Non-pigmented ciliary epithelial cell (primary cell): ENCODE measurements at regions not wholly inside any gene's neighbourhood (a gene's known extent, or its start where the extent isn't known, plus 50 kb on each side); places are given as distances from the start of the nearest gene placed in this dataset.

Source experiments
- DNase-seq: peaks from one replicate; pipeline ENCODE4 v3.0.0-alpha.2; 2010; ENCODE audit warnings: low read depth

- DNase-seq = no peak
These were observed 157.6 kb upstream of the BLID start for GRCh38 chr11:122273476-122274191.

DNA sequence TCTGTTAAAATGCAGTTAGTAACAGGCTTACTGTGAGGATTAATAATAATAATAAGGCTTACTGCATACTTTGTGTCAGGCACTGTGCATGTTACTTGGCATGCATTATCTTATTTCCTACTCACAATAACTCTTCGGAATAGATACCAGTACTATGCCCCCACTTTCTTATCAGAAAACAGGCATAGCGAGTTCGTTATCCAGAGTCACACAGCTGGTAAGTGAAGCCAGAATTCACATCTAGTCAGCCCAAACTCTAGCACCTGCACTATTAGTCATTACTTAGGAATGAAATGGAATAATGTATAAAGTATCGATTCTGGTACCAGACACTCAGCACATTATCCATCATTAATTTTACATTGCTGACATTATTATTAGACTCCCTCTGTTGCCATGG lies 155.7 kb upstream of the BLID start:
- DNase-seq = no peak

DNA sequence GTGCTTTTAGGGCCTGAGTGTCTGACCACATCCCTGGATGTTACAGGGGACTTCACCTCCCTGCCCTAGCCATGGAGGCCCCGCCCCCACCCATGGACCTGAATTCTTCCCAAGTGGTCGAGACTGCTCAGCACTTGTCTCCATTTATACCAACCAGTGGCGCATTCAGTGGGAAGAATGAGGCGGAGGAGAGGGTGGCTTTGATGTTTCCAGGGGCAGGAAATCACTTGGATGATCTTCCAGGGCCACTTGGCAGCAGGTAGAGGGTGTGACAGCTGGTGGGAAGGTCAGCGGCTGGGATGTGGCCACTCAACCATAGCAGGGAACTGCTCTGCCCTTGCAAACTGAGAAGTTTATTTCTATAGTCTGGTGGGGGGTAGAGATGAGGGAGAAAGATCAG lies 155.1 kb upstream of the BLID start:
- DNase-seq = no peak

DNA sequence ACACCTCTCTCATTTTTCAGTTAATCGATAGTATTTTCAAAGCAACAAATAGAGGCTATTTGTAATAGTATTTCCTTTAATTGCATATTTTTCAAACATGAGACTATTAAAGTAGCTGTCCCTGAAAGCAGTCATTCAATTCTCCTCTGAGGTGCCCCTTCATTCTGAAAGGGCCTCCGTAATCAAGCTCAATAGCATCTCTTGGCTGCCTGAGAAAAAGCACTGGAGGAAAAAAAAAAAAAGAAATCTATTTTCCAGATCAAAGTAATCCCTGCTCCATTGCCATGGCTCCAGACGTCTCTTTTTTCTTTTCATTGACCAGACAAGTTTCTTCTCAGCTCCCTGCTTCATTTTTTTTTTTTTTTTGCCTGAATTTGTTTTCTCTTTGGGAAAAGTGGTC lies 154.5 kb upstream of the BLID start:
- DNase-seq = no peak

- DNase-seq = no peak
These were observed 153.8 kb upstream of the BLID start for GRCh38 chr11:122269824-122270223.

DNA sequence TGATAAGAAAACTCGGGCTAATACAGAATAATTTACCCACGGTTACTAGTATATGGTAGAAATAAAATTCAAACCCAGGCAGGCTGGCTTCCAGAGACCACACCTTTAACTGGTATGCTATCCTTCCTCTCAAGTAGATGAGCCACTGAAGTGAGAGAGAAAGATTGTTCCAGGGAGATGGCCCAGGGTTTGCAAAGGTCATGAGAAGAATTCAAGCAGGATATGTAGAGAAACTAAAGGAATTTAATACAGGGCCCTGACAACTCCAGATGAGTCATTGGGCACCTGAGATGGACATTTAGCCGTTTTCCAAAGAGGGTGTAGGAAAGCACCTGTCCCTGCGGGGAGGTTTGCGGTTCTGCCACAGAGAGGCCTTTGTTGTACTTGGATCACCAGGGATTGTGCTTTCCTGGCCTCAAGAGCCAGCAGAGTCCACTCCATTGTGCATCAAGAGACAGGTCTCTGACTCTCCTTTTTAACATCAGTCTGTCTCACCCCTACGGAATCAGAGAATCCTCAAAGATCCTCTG lies 152.7 kb upstream of the BLID start:
- no peak for DNase-seq

DNA sequence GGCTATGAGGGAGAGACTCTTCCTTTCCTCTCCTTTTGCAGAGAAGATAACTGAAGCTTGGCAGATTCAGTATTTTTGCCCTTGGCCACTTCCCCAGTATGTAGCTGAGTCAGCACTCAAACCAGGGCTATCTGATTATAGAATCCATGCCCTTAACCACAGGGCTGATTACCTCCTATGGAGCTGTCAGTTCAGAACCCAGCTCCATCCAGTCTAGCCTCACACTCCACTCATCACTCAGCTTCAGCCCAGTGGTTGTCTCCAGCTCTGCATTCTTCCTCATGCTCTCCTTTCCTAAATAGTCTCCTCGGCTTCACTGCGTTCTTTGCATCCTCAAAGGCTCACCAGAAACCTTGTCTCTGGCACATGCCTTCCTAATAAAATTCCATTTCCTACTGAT lies 151.6 kb upstream of the BLID start:
- DNase-seq = peak; percentile 15

GRCh38 chr11:122265981-122266380 lies 150.0 kb upstream of the BLID start:
- no peak for DNase-seq

GRCh38 chr11:122264121-122264520 lies 148.1 kb upstream of the BLID start:
- DNase-seq = no peak

DNA sequence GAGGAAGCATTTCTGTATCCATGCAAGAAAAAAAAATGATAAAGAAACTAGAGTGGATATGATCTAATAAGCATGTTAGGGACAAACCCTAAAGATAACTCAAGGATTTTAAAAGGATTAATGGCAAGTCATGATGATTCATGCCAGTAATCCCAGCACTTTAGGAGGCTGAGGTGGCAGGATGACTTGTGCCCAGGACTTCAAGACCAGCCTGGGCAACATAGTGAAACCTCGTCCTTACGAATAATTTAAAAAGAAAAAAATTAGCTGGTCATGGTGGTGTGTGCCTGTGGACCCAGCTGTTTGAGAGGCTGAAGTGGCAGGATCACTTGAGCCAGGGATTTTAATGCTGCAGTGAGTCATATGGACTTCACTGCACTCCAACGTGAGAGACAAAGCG lies 145.5 kb upstream of the BLID start:
- DNase-seq = no peak

DNA sequence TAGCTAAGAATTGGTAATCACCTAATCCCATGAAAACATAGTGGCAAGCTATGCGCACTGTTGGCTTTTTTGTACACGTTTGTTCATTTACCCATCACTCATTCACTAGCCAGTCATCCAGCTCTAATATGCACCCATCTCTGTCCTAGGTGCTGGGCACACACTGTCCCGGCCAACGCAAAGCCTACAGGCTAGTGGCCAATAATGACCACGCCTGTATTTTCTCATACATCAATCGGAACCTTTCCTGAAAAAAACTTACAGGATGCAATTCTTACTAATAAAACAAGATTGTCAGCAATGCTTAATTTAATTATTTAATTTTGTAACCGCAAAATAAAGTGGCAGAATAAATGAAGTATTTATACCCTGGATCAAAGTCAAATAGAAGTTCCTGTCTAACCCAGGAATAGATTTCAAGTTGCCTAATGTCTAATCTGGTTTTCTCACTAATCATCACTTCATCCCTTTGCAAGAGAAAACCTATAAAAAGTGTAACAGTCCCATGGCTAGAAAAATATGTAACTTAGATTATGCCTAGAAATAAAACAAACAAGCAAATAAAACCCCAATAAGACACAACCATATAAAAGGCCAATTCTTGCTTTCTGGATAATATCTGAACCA lies 143.3 kb upstream of the BLID start:
- DNase-seq = no peak

DNA sequence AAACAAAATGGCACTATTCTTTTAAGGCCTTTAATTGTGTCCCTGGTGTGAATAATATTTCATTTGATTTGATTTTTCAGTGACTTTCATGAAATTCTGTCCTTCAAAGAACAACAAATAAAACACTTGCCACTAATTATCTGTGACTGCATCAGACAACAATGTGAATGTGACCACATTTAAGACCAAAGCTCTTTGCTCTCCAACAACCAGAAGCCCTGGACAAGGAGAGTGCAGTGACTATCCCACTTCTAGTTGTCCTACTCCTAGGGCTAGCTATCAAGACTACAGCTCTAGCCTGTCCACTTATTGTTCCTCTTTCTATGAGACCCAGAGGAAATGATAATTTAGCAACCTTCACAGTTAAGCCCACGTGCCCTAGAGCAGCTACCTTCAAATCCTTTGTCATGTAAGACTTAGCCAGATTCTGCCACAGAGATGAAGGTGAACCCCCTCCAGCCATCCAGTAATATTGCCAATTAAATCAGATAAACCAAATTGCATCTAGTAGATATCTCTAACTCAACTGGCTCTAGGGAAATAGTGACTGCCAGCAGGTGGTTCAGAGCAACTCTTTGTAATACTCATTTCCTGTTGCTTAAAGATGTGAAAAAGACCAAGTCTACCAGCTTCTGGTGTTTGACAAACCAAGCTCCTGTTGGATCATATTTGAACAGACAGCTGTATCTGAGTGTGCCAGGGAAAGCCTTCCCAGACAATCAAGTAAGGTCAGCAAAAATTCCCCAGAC lies 142.6 kb upstream of the BLID start:
- no peak for DNase-seq

- no peak for DNase-seq
These were observed 137.7 kb upstream of the BLID start for GRCh38 chr11:122253589-122254231.

GRCh38 chr11:122248939-122249338 lies 132.9 kb upstream of the BLID start:
- no peak for DNase-seq

DNA sequence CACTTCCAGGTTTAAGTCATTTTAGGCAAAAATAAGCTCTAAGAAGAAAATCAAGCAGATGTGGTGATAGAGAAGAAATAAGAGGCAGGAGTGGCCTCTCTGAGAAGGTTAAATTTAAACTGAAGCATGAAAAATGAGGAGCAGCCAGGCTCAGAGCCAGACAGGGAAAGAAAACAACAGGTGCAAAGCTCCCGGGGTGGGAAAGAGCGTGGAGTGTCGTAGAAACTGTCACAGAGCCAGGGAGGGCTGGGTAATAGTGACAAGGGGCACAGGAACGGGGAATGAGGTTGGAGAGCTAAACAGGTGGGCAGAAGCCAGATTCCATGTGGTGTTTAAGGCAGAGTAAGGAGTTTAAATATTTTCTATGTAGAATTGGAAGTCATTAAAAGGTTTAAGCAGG lies 132.1 kb upstream of the BLID start:
- DNase-seq = no peak

- no peak for DNase-seq
These were observed 130.9 kb upstream of the BLID start for GRCh38 chr11:122246874-122247273.

GRCh38 chr11:122242731-122243130 lies 126.7 kb upstream of the BLID start:
- DNase-seq = no peak

GRCh38 chr11:122241566-122241965 lies 125.6 kb upstream of the BLID start:
- no peak for DNase-seq

GRCh38 chr11:122240638-122241037 lies 124.6 kb upstream of the BLID start:
- no peak for DNase-seq

DNA sequence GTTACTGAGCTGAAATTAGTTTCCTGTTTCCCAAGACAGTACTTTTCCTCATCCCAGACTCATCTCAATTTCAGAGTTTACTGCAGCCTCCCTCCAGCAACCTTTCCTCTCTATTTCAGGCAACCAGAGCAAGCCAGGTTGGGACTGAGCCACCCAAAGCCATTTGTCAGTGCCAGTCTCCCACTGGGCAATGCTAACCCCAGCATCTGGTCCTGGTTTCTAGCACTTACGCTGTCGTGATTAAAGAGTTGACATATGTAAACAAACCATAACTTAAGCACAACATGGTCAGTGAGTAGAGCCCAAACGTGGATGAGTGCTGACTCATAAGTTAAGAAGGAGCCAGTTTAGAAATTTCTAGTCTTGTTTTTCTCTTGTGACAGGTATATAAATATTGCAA lies 119.6 kb upstream of the BLID start:
- peak; percentile 50 for DNase-seq

DNA sequence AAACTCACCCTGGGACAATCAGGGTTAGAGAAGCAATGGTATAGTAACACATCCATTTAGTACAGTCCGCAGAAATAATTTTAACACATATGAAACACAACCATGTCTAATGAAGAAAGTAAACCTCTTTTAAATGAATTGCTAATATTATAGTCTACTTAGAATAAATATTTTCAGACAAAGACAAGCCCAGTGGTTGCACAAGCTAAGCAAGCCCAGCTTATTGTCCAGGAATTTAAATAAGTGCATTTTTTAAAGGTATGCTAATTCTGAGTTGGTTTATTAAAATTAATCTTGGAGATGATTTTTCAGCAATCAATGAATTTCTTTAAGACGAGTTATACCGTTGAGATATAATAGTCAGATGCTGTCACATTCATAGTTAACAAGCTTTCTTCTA lies 118.8 kb upstream of the BLID start:
- no peak for DNase-seq

- DNase-seq = no peak
These were observed 118.2 kb upstream of the BLID start for GRCh38 chr11:122234257-122234656.

- DNase-seq = no peak
These were observed 117.0 kb upstream of the BLID start for GRCh38 chr11:122232985-122233384.
